ENCODE measurements at regions not wholly inside any gene's neighbourhood (a gene's known extent, or its start where the extent isn't known, plus 50 kb on each side); places are given as distances from the start of the nearest gene placed in this dataset.

DNA sequence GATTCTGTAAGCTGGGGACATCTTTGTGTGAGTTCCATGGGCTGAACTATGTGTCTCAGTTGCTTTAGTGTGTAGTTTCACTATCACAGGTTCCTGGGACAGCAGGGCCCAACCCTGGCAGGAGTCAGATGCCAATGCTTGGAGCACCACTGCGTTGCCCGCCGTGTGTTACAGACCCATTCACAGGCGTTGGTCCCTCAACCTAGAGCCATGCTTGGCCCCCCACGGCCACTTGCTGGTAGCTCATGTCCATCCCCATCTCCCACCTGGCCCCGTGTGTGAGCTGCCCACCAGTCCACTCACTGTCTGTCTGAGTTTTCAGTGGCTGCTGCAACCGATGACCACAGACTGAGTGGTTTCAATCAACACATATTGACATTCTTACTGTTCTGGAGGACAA lies 546.9 kb downstream of the TCERG1L start:
- TF ChIP-seq SPI1 (IDR thresholded peaks at IDR 0.05; ENCODE audit: borderline replicate concordance, low read depth) (no peak), CTCF (IDR thresholded peaks at IDR 0.05; ENCODE audit: insufficient read depth, low read length) (no peak), POLR2AphosphoS5 (IDR thresholded peaks at IDR 0.05; ENCODE audit: low read depth) (no peak)
- Histone ChIP-seq H3K4me3 (replicated peaks; ENCODE audit: insufficient read depth, low read length) (no peak overlapping the region), H3K27me3 (ENCODE audit: insufficient read depth, poor library complexity, severe bottlenecking) (no peaks in the 10 kb centered on the region), H3K27ac (replicated peaks) (no peak overlapping the region)
- no peak for DNase-seq (ENCODE audit: low read depth in 1 of 2, low spot score in 1 of 2)

GRCh38 chr10:130766071-130766470 lies 545.5 kb downstream of the TCERG1L start:
- Histone ChIP-seq H3K4me3 (replicated peaks; ENCODE audit: insufficient read depth, low read length) (no peak overlapping the region), H3K27me3 (ENCODE audit: insufficient read depth, poor library complexity, severe bottlenecking) (no peaks in the 10 kb centered on the region), H3K27ac (replicated peaks) (no peak overlapping the region)
- DNase-seq (ENCODE audit: low read depth in 1 of 2, low spot score in 1 of 2), result no peak
- TF ChIP-seq SPI1 (IDR thresholded peaks at IDR 0.05; ENCODE audit: borderline replicate concordance, low read depth), result no peak
- TF ChIP-seq, protein P1, sequence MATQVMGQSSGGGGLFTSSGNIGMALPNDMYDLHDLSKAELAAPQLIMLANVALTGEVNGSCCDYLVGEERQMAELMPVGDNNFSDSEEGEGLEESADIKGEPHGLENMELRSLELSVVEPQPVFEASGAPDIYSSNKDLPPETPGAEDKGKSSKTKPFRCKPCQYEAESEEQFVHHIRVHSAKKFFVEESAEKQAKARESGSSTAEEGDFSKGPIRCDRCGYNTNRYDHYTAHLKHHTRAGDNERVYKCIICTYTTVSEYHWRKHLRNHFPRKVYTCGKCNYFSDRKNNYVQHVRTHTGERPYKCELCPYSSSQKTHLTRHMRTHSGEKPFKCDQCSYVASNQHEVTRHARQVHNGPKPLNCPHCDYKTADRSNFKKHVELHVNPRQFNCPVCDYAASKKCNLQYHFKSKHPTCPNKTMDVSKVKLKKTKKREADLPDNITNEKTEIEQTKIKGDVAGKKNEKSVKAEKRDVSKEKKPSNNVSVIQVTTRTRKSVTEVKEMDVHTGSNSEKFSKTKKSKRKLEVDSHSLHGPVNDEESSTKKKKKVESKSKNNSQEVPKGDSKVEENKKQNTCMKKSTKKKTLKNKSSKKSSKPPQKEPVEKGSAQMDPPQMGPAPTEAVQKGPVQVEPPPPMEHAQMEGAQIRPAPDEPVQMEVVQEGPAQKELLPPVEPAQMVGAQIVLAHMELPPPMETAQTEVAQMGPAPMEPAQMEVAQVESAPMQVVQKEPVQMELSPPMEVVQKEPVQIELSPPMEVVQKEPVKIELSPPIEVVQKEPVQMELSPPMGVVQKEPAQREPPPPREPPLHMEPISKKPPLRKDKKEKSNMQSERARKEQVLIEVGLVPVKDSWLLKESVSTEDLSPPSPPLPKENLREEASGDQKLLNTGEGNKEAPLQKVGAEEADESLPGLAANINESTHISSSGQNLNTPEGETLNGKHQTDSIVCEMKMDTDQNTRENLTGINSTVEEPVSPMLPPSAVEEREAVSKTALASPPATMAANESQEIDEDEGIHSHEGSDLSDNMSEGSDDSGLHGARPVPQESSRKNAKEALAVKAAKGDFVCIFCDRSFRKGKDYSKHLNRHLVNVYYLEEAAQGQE (IDR thresholded peaks at IDR 0.05; ENCODE audit: insufficient replicate concordance, low read depth), result no peak
- no peak for TF ChIP-seq CTCF (IDR thresholded peaks at IDR 0.05; ENCODE audit: insufficient read depth, low read length)
- TF ChIP-seq GABPA (IDR thresholded peaks at IDR 0.05; ENCODE audit: low read depth), result no peak
- TF ChIP-seq POLR2AphosphoS5 (IDR thresholded peaks at IDR 0.05; ENCODE audit: low read depth), result no peak

- DNase-seq (ENCODE audit: low read depth in 1 of 2, low spot score in 1 of 2), result no peak
Measured at GRCh38 chr10:130767116-130767730, 544.3 kb downstream of the TCERG1L start.

More at GRCh38 chr10:130767116-130767730, 544.3 kb downstream of the TCERG1L start:
- H3K4me3 ChIP-seq (replicated peaks; ENCODE audit: insufficient read depth, low read length), result no peak overlapping the region
- H3K27ac ChIP-seq (replicated peaks), result no peak overlapping the region
- no peaks in the 10 kb centered on the region for H3K27me3 ChIP-seq (ENCODE audit: insufficient read depth, poor library complexity, severe bottlenecking)
- TF ChIP-seq POLR2AphosphoS5 (IDR thresholded peaks at IDR 0.05; ENCODE audit: low read depth) (no peak), GABPA (IDR thresholded peaks at IDR 0.05; ENCODE audit: low read depth) (no peak), CTCF (IDR thresholded peaks at IDR 0.05; ENCODE audit: insufficient read depth, low read length) (no peak), SPI1 (IDR thresholded peaks at IDR 0.05; ENCODE audit: borderline replicate concordance, low read depth) (no peak)
- TF ChIP-seq, protein P1 (IDR thresholded peaks at IDR 0.05; ENCODE audit: insufficient replicate concordance, low read depth), result no peak
